ENCODE measurements at regions not wholly inside any gene's neighbourhood (a gene's known extent, or its start where the extent isn't known, plus 50 kb on each side); places are given as distances from the start of the nearest gene placed in this dataset.

DNA sequence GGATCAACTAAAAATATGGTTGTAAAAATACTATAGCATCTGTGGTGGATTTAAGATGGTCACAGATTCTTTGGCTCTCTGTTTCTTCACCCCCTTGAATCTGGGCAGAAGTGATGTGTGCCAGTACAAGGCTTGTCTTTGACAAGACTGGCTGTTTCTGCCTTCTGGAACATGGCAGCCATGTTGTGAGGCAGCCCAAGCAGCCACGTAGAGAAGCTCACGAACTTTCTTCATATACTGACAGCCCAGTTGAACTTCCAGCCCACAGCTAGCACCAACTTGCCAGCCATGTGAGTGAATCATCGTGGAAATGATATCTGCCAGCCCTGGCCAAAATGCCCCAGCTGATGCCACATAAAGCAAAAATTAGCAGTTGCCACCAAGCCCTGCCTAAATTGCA is 110.8 kb downstream of the BOD1 start:
- no peak for DNase-seq
- peaks cover 3 to 5% of the 10 kb centered on the region in 2 donors for H3K27me3 Mint-ChIP-seq
- H3K27ac ChIP-seq (ENCODE audit: low read depth, low read length) = no peak overlapping the region
- no peaks in the 10 kb centered on the region for H3K36me3 ChIP-seq (ENCODE audit: insufficient read depth, low read length)
- H3K4me1 Mint-ChIP-seq = no peaks in the 10 kb centered on the region
- no peaks in the 10 kb centered on the region for H3K36me3 Mint-ChIP-seq
- H3K9me3 Mint-ChIP-seq = peaks cover 0 to 7% (median 4%) of the 10 kb centered on the region in 5 donors
- H3K9me3 ChIP-seq (ENCODE audit: low read length) = no peaks in the 10 kb centered on the region
- ChIA-PET POLR2A (no interaction called here), CTCF (no interaction called here)
- H3K4me3 Mint-ChIP-seq = no peak overlapping the region
- H3K4me1 ChIP-seq (ENCODE audit: insufficient read depth, low read length) = no peaks in the 10 kb centered on the region
- H3K27ac Mint-ChIP-seq = no peak overlapping the region
- H3K27me3 ChIP-seq (ENCODE audit: insufficient read depth, low read length, poor library complexity, severe bottlenecking) = no peaks in the 10 kb centered on the region
- no peak overlapping the region for H3K4me3 ChIP-seq (ENCODE audit: low read length)

DNA sequence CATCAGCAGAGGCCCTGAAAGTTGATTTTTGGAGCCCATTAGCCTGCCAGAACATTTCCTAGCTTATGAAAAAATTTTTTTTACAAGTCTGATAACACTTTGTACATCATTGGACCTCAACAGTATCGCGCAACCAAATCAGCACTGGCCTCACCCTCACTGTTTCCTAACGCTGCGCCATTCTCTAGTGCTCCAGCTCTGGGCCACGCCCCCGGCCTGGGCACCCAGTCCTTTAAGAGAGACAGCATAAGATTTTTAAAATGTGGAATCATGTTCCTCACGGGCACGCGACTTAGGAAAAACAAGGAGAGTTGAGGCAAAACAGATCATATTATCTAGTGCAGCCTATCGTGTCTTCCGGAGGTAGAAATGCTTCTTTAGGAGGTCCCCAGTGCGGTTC is 114.5 kb downstream of the BOD1 start:
- Mint-ChIP-seq H3K36me3 (no peaks in the 10 kb centered on the region), H3K27ac (no peak overlapping the region), H3K27me3 (peaks cover 7% of the 10 kb centered on the region in 2 donors), H3K9me3 (peaks cover 0 to 8% (median 4%) of the 10 kb centered on the region in 5 donors), H3K4me3 (no peak overlapping the region), H3K4me1 (no peaks in the 10 kb centered on the region)
- no peak for DNase-seq
- no peaks in the 10 kb centered on the region for H3K4me1 ChIP-seq (ENCODE audit: insufficient read depth, low read length)
- H3K36me3 ChIP-seq (ENCODE audit: insufficient read depth, low read length) = no peaks in the 10 kb centered on the region
- POLR2A ChIA-PET = no interaction called here
- H3K9me3 ChIP-seq (ENCODE audit: low read length) = no peaks in the 10 kb centered on the region
- CTCF ChIA-PET = no interaction called here
- H3K27me3 ChIP-seq (ENCODE audit: insufficient read depth, low read length, poor library complexity, severe bottlenecking) = no peaks in the 10 kb centered on the region
- no peak overlapping the region for H3K4me3 ChIP-seq (ENCODE audit: low read length)
- no peak overlapping the region for H3K27ac ChIP-seq (ENCODE audit: low read depth, low read length)

DNA sequence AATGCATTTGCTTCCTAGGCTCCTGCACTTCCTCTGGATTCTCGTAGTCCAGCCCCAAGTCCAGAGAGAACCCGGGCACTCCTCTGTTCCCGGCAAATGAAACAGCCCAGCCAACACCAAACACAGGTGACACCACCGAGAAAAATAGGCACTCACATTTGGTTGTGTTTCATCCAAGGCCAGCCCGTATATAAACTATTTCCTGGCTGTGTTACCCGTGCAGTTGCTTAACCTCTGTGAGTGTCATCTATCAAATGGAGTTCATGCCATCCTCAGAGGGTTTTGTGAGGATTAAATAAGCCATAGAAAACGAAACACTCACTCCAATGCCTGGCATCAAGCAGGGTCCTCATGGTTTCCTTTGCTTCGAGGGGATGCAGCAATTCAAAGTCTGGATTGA is 115.2 kb downstream of the BOD1 start:
- Histone ChIP-seq H3K36me3 (ENCODE audit: insufficient read depth, low read length) (no peaks in the 10 kb centered on the region), H3K4me3 (ENCODE audit: low read length) (no peak overlapping the region), H3K4me1 (ENCODE audit: insufficient read depth, low read length) (no peaks in the 10 kb centered on the region), H3K27me3 (ENCODE audit: insufficient read depth, low read length, poor library complexity, severe bottlenecking) (no peaks in the 10 kb centered on the region), H3K9me3 (ENCODE audit: low read length) (no peaks in the 10 kb centered on the region), H3K27ac (ENCODE audit: low read depth, low read length) (no peak overlapping the region)
- Mint-ChIP-seq H3K4me3 (no peak overlapping the region), H3K27me3 (peaks cover 7 to 11% of the 10 kb centered on the region in 2 donors), H3K9me3 (peaks cover 0 to 8% (median 4%) of the 10 kb centered on the region in 5 donors), H3K36me3 (no peaks in the 10 kb centered on the region), H3K27ac (no peak overlapping the region), H3K4me1 (no peaks in the 10 kb centered on the region)
- CTCF ChIA-PET = no interaction called here
- POLR2A ChIA-PET = no interaction called here
- no peak for DNase-seq

GRCh38 chr5:173500213-173500560 is 116.3 kb downstream of the BOD1 start:
- no peak overlapping the region for H3K27ac ChIP-seq (ENCODE audit: low read depth, low read length)

GRCh38 chr5:173499471-173500212 is 116.8 kb downstream of the BOD1 start:
- H3K36me3 Mint-ChIP-seq = no peaks in the 10 kb centered on the region
- peaks cover 7 to 11% of the 10 kb centered on the region in 2 donors for H3K27me3 Mint-ChIP-seq
- H3K4me1 Mint-ChIP-seq = no peaks in the 10 kb centered on the region
- Histone ChIP-seq H3K36me3 (ENCODE audit: insufficient read depth, low read length) (no peaks in the 10 kb centered on the region), H3K27me3 (ENCODE audit: insufficient read depth, low read length, poor library complexity, severe bottlenecking) (no peaks in the 10 kb centered on the region), H3K4me1 (ENCODE audit: insufficient read depth, low read length) (no peaks in the 10 kb centered on the region), H3K4me3 (ENCODE audit: low read length) (no peak overlapping the region), H3K9me3 (ENCODE audit: low read length) (no peaks in the 10 kb centered on the region), H3K27ac (ENCODE audit: low read depth, low read length) (no peak overlapping the region)
- H3K9me3 Mint-ChIP-seq = peaks cover 0 to 12% (median 0%) of the 10 kb centered on the region in 5 donors
- ChIA-PET CTCF (no interaction called here), POLR2A (no interaction called here)
- no peak overlapping the region for H3K27ac Mint-ChIP-seq
- no peak overlapping the region for H3K4me3 Mint-ChIP-seq
- DNase-seq = no peak

More at GRCh38 chr5:173500213-173500560, 116.3 kb downstream of the BOD1 start:
- peaks cover 0 to 12% (median 0%) of the 10 kb centered on the region in 5 donors for H3K9me3 Mint-ChIP-seq
- ChIA-PET CTCF (no interaction called here), POLR2A (no interaction called here)
- no peaks in the 10 kb centered on the region for H3K36me3 Mint-ChIP-seq
- no peak overlapping the region for H3K27ac Mint-ChIP-seq
- H3K4me3 ChIP-seq (ENCODE audit: low read length) = no peak overlapping the region
- H3K4me3 Mint-ChIP-seq = no peak overlapping the region
- H3K36me3 ChIP-seq (ENCODE audit: insufficient read depth, low read length) = no peaks in the 10 kb centered on the region
- H3K4me1 Mint-ChIP-seq = no peaks in the 10 kb centered on the region
- H3K27me3 ChIP-seq (ENCODE audit: insufficient read depth, low read length, poor library complexity, severe bottlenecking) = no peaks in the 10 kb centered on the region
- H3K9me3 ChIP-seq (ENCODE audit: low read length) = no peaks in the 10 kb centered on the region
- H3K27me3 Mint-ChIP-seq = peaks cover 7 to 11% of the 10 kb centered on the region in 2 donors
- DNase-seq = no peak
- H3K4me1 ChIP-seq (ENCODE audit: insufficient read depth, low read length) = no peaks in the 10 kb centered on the region

GRCh38 chr5:173498739-173499470 is 117.5 kb downstream of the BOD1 start:
- no peaks in the 10 kb centered on the region for H3K27me3 ChIP-seq (ENCODE audit: insufficient read depth, low read length, poor library complexity, severe bottlenecking)
- H3K9me3 Mint-ChIP-seq = peaks cover 0 to 10% (median 0%) of the 10 kb centered on the region in 5 donors
- H3K27me3 Mint-ChIP-seq = peaks cover 7 to 11% of the 10 kb centered on the region in 2 donors
- H3K27ac Mint-ChIP-seq = no peak overlapping the region
- no peaks in the 10 kb centered on the region for H3K36me3 ChIP-seq (ENCODE audit: insufficient read depth, low read length)
- H3K36me3 Mint-ChIP-seq = no peaks in the 10 kb centered on the region
- no peak overlapping the region for H3K4me3 Mint-ChIP-seq
- no peaks in the 10 kb centered on the region for H3K4me1 Mint-ChIP-seq
- no peak for DNase-seq
- no peak overlapping the region for H3K27ac ChIP-seq (ENCODE audit: low read depth, low read length)
- CTCF ChIA-PET = no interaction called here
- POLR2A ChIA-PET = no interaction called here
- no peaks in the 10 kb centered on the region for H3K9me3 ChIP-seq (ENCODE audit: low read length)
- H3K4me1 ChIP-seq (ENCODE audit: insufficient read depth, low read length) = no peaks in the 10 kb centered on the region
- no peak overlapping the region for H3K4me3 ChIP-seq (ENCODE audit: low read length)

DNA sequence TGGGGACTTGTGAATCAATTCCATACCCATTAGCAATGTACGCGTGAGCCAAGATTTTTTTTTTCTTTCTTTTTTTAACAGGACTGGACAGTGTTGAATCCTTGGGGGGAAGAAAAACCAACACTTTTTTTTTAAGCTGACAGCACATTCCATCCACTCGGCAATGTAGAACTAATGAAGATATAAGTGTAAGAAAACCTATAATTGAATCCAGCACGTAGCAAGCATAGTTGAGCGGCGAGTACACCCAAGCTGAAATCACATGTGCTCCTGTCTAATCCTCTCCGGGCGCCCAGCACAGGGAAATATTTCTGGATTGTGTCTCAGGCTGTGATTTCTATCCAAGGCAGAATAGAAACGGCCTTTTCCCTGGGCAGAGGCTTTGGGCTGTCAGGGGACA is 118.2 kb downstream of the BOD1 start:
- no peak overlapping the region for H3K4me3 Mint-ChIP-seq
- Histone ChIP-seq H3K27me3 (ENCODE audit: insufficient read depth, low read length, poor library complexity, severe bottlenecking) (no peaks in the 10 kb centered on the region), H3K4me3 (ENCODE audit: low read length) (no peak overlapping the region), H3K4me1 (ENCODE audit: insufficient read depth, low read length) (no peaks in the 10 kb centered on the region), H3K36me3 (ENCODE audit: insufficient read depth, low read length) (no peaks in the 10 kb centered on the region), H3K9me3 (ENCODE audit: low read length) (no peaks in the 10 kb centered on the region), H3K27ac (ENCODE audit: low read depth, low read length) (no peak overlapping the region)
- no peaks in the 10 kb centered on the region for H3K4me1 Mint-ChIP-seq
- H3K27ac Mint-ChIP-seq = no peak overlapping the region
- no peak for DNase-seq
- H3K27me3 Mint-ChIP-seq = peaks cover 7 to 11% of the 10 kb centered on the region in 2 donors
- CTCF ChIA-PET = no interaction called here
- no peaks in the 10 kb centered on the region for H3K36me3 Mint-ChIP-seq
- H3K9me3 Mint-ChIP-seq = peaks cover 0 to 8% (median 0%) of the 10 kb centered on the region in 5 donors
- POLR2A ChIA-PET = no interaction called here

DNA sequence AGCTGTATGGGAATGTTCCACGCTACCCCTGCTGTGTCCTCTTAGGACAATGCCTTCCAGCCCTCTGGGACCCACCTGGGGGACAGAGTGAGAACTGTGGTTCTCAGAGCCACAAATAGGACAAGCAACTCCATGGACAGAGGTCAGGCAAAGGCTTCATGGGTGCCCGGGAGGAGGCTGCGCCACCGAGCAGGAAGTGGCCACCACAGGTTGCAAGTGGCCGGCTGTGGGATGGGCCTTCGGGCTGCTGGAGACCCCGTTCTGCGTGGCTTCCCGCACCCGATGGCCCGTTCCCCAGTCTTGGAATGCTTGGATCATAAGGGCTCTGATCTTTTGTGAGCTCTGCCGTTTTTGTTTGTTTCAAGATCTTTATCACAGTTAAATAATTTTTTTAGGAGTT is 118.8 kb downstream of the BOD1 start:
- H3K27ac ChIP-seq (ENCODE audit: low read depth, low read length) = no peak overlapping the region
- no peak for DNase-seq
- Mint-ChIP-seq H3K27me3 (peaks cover 7 to 11% of the 10 kb centered on the region in 2 donors), H3K4me3 (no peak overlapping the region), H3K9me3 (peaks cover 0 to 8% (median 0%) of the 10 kb centered on the region in 5 donors), H3K27ac (no peak overlapping the region), H3K4me1 (no peaks in the 10 kb centered on the region), H3K36me3 (no peaks in the 10 kb centered on the region)
- H3K36me3 ChIP-seq (ENCODE audit: insufficient read depth, low read length) = no peaks in the 10 kb centered on the region
- H3K4me3 ChIP-seq (ENCODE audit: low read length) = no peak overlapping the region
- POLR2A ChIA-PET = no interaction called here
- H3K27me3 ChIP-seq (ENCODE audit: insufficient read depth, low read length, poor library complexity, severe bottlenecking) = no peaks in the 10 kb centered on the region
- no peaks in the 10 kb centered on the region for H3K4me1 ChIP-seq (ENCODE audit: insufficient read depth, low read length)
- H3K9me3 ChIP-seq (ENCODE audit: low read length) = no peaks in the 10 kb centered on the region
- CTCF ChIA-PET = no interaction called here

Data from CD8-positive, alpha-beta memory T cell (primary cell).